ENCODE measurements at regions not wholly inside any gene's neighbourhood (a gene's known extent, or its start where the extent isn't known, plus 50 kb on each side); places are given as distances from the start of the nearest gene placed in this dataset.

- H3K36me3 Mint-ChIP-seq, result no peaks in the 10 kb centered on the region
Observed at GRCh38 chr9:108469654-108470053, 386.1 kb downstream of the ACTL7B start.

GRCh38 chr9:108468364-108468763 is 387.4 kb downstream of the ACTL7B start:
- Mint-ChIP-seq H3K9me3 (peaks cover 0 to 4% (median 2%) of the 10 kb centered on the region in 3 donors), H3K27me3 (no peaks in the 10 kb centered on the region), H3K36me3 (no peaks in the 10 kb centered on the region), H3K4me3 (no peak overlapping the region), H3K4me1 (no peaks in the 10 kb centered on the region), H3K27ac (peak overlapping the region in 1 of 3 donors; percentile 45)

More at GRCh38 chr9:108469654-108470053, 386.1 kb downstream of the ACTL7B start:
- Mint-ChIP-seq H3K9me3 (peaks cover 0 to 4% (median 2%) of the 10 kb centered on the region in 3 donors), H3K4me1 (no peaks in the 10 kb centered on the region), H3K27ac (no peak overlapping the region), H3K27me3 (no peaks in the 10 kb centered on the region), H3K4me3 (no peak overlapping the region)

DNA sequence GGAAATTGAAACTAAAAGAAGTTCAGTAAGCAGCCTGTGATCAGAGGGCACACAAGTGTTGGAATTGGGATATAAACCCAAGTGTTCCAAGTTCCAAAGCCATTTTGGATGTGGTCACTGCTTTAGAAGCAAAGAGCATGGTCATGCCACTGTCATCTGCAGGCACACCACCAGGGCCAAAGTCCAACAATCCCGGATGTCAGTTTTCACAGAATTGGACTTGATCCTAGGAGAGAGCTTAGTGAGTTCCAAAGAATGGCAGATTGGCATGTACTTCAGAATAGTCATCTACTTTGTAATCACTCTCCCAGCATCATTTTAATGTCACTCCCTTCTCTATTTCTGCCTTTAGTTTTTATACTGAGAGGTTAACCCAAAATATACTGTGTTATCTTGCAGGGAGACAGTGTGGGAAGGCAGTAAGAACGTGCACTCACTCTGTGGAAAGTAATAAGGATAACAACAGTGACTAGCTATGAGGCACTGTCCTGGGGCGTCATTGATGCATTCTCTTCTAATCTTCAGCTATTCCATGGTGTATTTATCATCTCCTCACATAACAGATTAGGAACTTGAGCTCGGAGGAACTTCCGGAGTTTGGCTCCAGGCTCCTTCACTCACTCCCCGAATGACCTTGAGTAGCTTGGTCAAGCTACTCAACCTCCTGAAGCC is 388.0 kb downstream of the ACTL7B start:
- no peak overlapping the region for H3K4me3 Mint-ChIP-seq
- no peaks in the 10 kb centered on the region for H3K27me3 Mint-ChIP-seq
- peaks cover 0 to 4% (median 2%) of the 10 kb centered on the region in 3 donors for H3K9me3 Mint-ChIP-seq
- no peaks in the 10 kb centered on the region for H3K4me1 Mint-ChIP-seq
- H3K36me3 Mint-ChIP-seq, result no peaks in the 10 kb centered on the region
- H3K27ac Mint-ChIP-seq, result no peak overlapping the region

DNA sequence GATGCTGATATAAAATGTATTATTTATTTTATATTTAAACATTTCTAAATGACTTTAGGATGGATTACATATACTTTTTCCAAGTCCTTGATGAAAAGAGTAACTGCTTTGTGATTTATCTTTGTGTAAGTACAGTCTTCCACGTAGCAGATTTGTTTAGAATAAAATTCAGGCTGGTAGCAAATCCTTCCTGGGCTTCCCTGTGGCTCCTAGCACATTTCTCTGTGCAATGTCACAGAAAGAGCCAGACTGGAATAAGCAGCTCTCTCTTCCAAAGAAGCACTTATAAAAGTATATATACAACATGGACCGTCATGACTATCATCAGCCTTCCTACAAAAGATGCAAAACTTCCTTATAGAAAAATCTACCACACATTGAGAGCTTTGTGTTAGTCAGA is 388.6 kb downstream of the ACTL7B start:
- Mint-ChIP-seq H3K9me3 (peaks cover 0 to 4% (median 2%) of the 10 kb centered on the region in 3 donors), H3K4me3 (no peak overlapping the region), H3K36me3 (no peaks in the 10 kb centered on the region), H3K27ac (no peak overlapping the region), H3K4me1 (no peaks in the 10 kb centered on the region), H3K27me3 (no peaks in the 10 kb centered on the region)

DNA sequence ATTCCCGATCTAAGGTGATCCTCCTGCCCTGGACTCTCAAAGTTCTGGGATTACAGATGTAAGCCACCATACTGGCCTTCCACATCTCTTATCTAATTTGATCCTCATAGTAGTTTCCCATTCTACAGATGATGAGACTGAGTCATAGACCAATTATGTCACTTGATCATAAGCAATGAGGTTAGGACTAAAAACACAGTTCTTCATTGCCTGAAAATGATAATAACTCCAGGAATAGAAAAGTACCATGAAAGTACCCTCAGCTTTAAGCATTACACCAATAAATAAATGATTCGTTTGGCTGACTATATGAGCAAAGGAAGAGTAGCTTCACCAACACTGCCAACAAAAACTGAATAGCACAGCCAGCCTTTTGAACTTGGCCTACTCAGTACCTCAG is 389.5 kb downstream of the ACTL7B start:
- Mint-ChIP-seq H3K4me3 (no peak overlapping the region), H3K36me3 (no peaks in the 10 kb centered on the region), H3K9me3 (peaks cover 0 to 4% (median 2%) of the 10 kb centered on the region in 3 donors), H3K27me3 (no peaks in the 10 kb centered on the region), H3K27ac (no peak overlapping the region), H3K4me1 (no peaks in the 10 kb centered on the region)

GRCh38 chr9:108463932-108464606 is 391.7 kb downstream of the ACTL7B start:
- no peak overlapping the region for H3K4me3 Mint-ChIP-seq
- no peaks in the 10 kb centered on the region for H3K36me3 Mint-ChIP-seq
- H3K4me1 Mint-ChIP-seq, result no peaks in the 10 kb centered on the region
- no peaks in the 10 kb centered on the region for H3K27me3 Mint-ChIP-seq
- no peak overlapping the region for H3K27ac Mint-ChIP-seq
- peaks cover 0 to 5% (median 2%) of the 10 kb centered on the region in 3 donors for H3K9me3 Mint-ChIP-seq

- H3K27ac Mint-ChIP-seq, result no peak overlapping the region
- no peaks in the 10 kb centered on the region for H3K4me1 Mint-ChIP-seq
Observed at GRCh38 chr9:108456903-108457302, 398.9 kb downstream of the ACTL7B start.

DNA sequence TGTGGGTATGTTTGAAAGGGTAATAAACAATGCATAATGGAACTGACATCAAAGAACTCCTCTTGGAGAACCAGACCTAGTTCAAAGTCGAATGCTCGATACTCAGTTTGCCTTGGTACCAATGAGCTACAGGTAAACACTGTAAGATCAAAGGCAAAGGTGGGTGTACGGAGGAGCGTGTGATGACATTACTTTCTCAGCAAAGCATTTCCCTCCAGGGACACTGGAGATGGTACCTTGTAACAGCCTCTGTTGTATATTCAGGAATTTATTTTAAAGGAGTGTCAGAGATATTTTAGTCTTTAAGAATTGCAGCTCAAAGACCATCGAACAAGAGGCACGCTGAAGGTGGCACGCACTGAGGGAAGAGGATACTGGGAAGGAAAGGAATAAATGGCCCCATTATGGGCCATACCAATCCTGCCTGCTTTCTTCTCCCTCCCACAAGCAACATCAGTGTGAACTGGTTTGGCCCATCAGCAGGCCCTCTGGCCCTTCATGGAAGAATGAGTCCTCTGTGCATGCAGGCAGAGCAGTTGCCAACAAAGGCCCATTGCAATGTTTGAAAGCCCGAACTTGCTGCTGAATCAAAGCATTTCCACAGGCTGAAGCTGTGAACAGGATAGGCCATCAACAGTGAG is 410.2 kb downstream of the ACTL7B start:
- Mint-ChIP-seq H3K4me3 (no peak overlapping the region), H3K27me3 (no peaks in the 10 kb centered on the region), H3K9me3 (peaks cover 0 to 12% (median 0%) of the 10 kb centered on the region in 3 donors), H3K4me1 (no peaks in the 10 kb centered on the region), H3K36me3 (no peaks in the 10 kb centered on the region), H3K27ac (no peak overlapping the region)

More at GRCh38 chr9:108456903-108457302, 398.9 kb downstream of the ACTL7B start:
- Mint-ChIP-seq H3K27me3 (no peaks in the 10 kb centered on the region), H3K4me3 (no peak overlapping the region), H3K36me3 (no peaks in the 10 kb centered on the region), H3K9me3 (peaks cover 0 to 5% (median 0%) of the 10 kb centered on the region in 3 donors)

DNA sequence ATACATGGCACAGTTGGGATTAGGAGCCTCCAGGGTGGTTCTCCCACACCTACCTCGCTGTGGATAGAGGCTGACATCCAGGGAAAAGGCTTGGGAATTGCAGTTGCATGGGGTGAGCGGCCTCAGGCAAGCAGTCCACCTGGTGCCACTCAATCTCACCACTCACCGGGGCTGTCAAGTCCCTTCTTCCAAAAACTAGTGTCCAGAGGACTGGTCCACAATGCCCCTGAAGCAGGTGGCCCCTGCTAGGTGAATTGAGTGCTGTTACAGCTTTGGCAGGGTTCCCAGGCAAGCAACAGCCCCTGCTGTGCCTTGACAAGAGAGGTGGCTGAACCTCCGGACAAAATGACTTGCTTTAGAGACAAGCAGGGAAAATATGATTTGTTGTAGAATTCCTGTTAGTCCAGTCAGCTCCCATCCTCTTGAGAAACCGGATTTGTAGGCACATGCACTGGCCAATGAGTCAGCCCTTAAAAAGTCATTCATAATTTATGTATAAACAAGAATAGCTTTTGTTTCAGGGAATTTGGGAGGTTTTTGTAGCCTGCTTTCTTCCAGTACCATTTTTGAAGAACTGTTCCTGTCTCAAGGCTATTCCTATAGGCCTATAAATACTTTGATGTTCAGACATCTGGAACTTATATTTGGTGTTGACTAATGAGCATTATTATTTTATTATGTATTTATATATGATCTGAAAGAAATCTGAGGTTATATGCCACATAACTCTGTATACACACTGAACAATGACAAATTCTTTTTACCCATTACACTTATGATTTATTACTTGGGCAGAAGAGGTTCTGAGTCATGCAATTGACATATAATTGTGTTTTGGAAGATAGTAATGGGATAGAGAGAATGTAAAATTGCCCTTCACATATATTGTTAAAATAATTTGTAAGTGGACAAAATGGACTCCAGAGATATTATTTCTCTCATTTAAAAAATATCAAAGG is 411.1 kb downstream of the ACTL7B start:
- H3K27me3 Mint-ChIP-seq, result no peaks in the 10 kb centered on the region
- H3K36me3 Mint-ChIP-seq, result no peaks in the 10 kb centered on the region
- H3K9me3 Mint-ChIP-seq, result peaks cover 0 to 12% (median 0%) of the 10 kb centered on the region in 3 donors
- H3K4me3 Mint-ChIP-seq, result no peak overlapping the region
- H3K27ac Mint-ChIP-seq, result no peak overlapping the region
- H3K4me1 Mint-ChIP-seq, result no peaks in the 10 kb centered on the region

GRCh38 chr9:108443741-108444140 is 412.0 kb downstream of the ACTL7B start:
- no peak overlapping the region for H3K27ac Mint-ChIP-seq
- H3K27me3 Mint-ChIP-seq, result no peaks in the 10 kb centered on the region
- H3K36me3 Mint-ChIP-seq, result no peaks in the 10 kb centered on the region
- peaks cover 0 to under 1% (median 0%) of the 10 kb centered on the region in 3 donors for H3K4me1 Mint-ChIP-seq
- no peak overlapping the region for H3K4me3 Mint-ChIP-seq
- peaks cover 0 to 4% (median 0%) of the 10 kb centered on the region in 3 donors for H3K9me3 Mint-ChIP-seq

DNA sequence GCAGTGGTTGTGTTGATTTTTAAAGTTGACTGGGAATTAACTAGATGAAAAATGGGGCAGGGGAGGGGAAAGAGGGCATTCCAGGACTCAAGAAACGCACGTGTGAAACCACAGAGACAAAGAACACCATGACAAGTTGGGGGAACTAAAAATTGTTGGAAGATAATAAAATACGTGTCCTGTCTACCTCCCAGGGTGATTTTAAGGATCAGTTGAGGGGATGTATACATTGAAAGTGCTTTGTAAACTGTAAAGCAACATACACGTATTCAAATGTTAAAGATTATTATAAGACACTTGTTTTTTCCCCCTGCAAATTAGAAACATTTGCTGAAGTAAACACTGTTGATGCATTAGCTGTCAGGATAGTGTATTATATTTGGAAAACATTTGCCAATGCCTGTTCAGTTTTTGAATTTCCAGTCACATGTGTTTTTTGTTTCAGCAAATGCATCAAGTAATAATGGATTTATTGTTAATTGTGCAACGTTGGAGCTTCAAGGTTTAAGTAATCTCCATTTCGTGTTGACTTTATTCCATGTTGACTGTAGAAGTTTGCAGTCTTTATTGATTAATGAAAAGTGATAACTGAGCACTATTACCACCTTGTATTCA is 412.7 kb downstream of the ACTL7B start:
- H3K9me3 Mint-ChIP-seq, result no peaks in the 10 kb centered on the region
- no peaks in the 10 kb centered on the region for H3K36me3 Mint-ChIP-seq
- no peaks in the 10 kb centered on the region for H3K27me3 Mint-ChIP-seq
- peaks cover 0 to 2% (median 0%) of the 10 kb centered on the region in 3 donors for H3K4me1 Mint-ChIP-seq
- no peak overlapping the region for H3K4me3 Mint-ChIP-seq
- no peak overlapping the region for H3K27ac Mint-ChIP-seq

DNA sequence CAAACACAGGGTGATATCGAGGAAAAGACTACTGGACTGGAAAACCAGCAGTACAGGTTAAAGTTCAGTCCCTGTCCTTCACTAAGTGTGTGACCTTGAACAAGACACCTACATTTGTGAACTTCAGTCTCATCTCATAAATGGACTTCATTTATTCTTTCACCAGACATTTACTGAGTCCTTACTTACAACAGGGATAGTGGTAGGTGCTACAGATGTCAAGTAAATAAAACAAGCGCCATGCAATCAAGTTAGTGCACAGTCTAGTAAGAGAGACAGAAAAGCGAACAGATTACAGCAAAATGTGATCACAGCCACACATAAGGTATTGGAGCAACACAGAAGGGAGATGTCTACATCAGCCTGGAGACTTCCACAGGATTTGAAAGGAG is 413.2 kb downstream of the ACTL7B start:
- Mint-ChIP-seq H3K27me3 (no peaks in the 10 kb centered on the region), H3K27ac (no peak overlapping the region), H3K4me3 (no peak overlapping the region), H3K4me1 (peaks cover 0 to 2% (median 0%) of the 10 kb centered on the region in 3 donors), H3K9me3 (no peaks in the 10 kb centered on the region), H3K36me3 (no peaks in the 10 kb centered on the region)

GRCh38 chr9:108441726-108442125 is 414.1 kb downstream of the ACTL7B start:
- no peak overlapping the region for H3K4me3 Mint-ChIP-seq
- H3K36me3 Mint-ChIP-seq, result no peaks in the 10 kb centered on the region
- no peaks in the 10 kb centered on the region for H3K27me3 Mint-ChIP-seq
- H3K27ac Mint-ChIP-seq, result no peak overlapping the region
- H3K9me3 Mint-ChIP-seq, result no peaks in the 10 kb centered on the region
- H3K4me1 Mint-ChIP-seq, result peaks cover 0 to 2% (median 0%) of the 10 kb centered on the region in 3 donors

- no peaks in the 10 kb centered on the region for H3K9me3 Mint-ChIP-seq
- H3K27me3 Mint-ChIP-seq, result no peaks in the 10 kb centered on the region
- H3K36me3 Mint-ChIP-seq, result no peaks in the 10 kb centered on the region
- no peak overlapping the region for H3K4me3 Mint-ChIP-seq
- peaks cover 0 to 2% (median 0%) of the 10 kb centered on the region in 3 donors for H3K4me1 Mint-ChIP-seq
- no peak overlapping the region for H3K27ac Mint-ChIP-seq
Observed at GRCh38 chr9:108441251-108441650, 414.5 kb downstream of the ACTL7B start.

Data from IgD-negative memory B cell (primary cell).